ENCODE measurements at regions not wholly inside any gene's neighbourhood (a gene's known extent, or its start where the extent isn't known, plus 50 kb on each side); places are given as distances from the start of the nearest gene placed in this dataset.
"Not testable (repeated sequence)": the region's sequence is repeated elsewhere in the genome, so short reads cannot be mapped to it uniquely, and the experiment has no call there.

- no peak for DNase-seq
These were observed 738.8 kb upstream of the GOLIM4 start for GRCh38 chr3:168834558-168834957.

GRCh38 chr3:168828943-168829342 is 733.2 kb upstream of the GOLIM4 start:
- DNase-seq, result no peak

GRCh38 chr3:168828536-168828935 is 732.8 kb upstream of the GOLIM4 start:
- no peak for DNase-seq

GRCh38 chr3:168828014-168828413 is 732.3 kb upstream of the GOLIM4 start:
- no peak for DNase-seq

GRCh38 chr3:168824107-168824506 is 728.4 kb upstream of the GOLIM4 start:
- no peak for DNase-seq

GRCh38 chr3:168823466-168823865 is 727.7 kb upstream of the GOLIM4 start:
- DNase-seq, result no peak

- peak; percentile 75 for DNase-seq
These were observed 725.2 kb upstream of the GOLIM4 start for GRCh38 chr3:168820810-168821415.

GRCh38 chr3:168817177-168817576 is 721.5 kb upstream of the GOLIM4 start:
- DNase-seq, result no peak

GRCh38 chr3:168815946-168816345 is 720.2 kb upstream of the GOLIM4 start:
- DNase-seq, result no peak

- DNase-seq, result no peak
These were observed 717.6 kb upstream of the GOLIM4 start for GRCh38 chr3:168813225-168813802.

GRCh38 chr3:168812234-168812633 is 716.5 kb upstream of the GOLIM4 start:
- DNase-seq, result peak; percentile 13

GRCh38 chr3:168808596-168808995 is 712.9 kb upstream of the GOLIM4 start:
- DNase-seq, result no peak

- no peak for DNase-seq
These were observed 711.7 kb upstream of the GOLIM4 start for GRCh38 chr3:168807448-168807847.

GRCh38 chr3:168806871-168807270 is 711.1 kb upstream of the GOLIM4 start:
- DNase-seq, result no peak

GRCh38 chr3:168803536-168803935 is 707.8 kb upstream of the GOLIM4 start:
- no peak for DNase-seq

GRCh38 chr3:168802766-168803165 is 707.0 kb upstream of the GOLIM4 start:
- no peak for DNase-seq

- DNase-seq, result no peak
These were observed 706.1 kb upstream of the GOLIM4 start for GRCh38 chr3:168801794-168802193.

- DNase-seq, result no peak
These were observed 700.6 kb upstream of the GOLIM4 start for GRCh38 chr3:168796339-168796738.

GRCh38 chr3:168794427-168794826 is 698.7 kb upstream of the GOLIM4 start:
- DNase-seq, result no peak

- no peak for DNase-seq
These were observed 686.5 kb upstream of the GOLIM4 start for GRCh38 chr3:168782193-168782592.

- DNase-seq, result not testable (repeated sequence)
These were observed 684.4 kb upstream of the GOLIM4 start for GRCh38 chr3:168779970-168780645.

GRCh38 chr3:168753724-168754123 is 658.0 kb upstream of the GOLIM4 start:
- no peak for DNase-seq

- no peak for DNase-seq
These were observed 656.6 kb upstream of the GOLIM4 start for GRCh38 chr3:168752339-168752738.

- DNase-seq, result no peak
These were observed 652.0 kb upstream of the GOLIM4 start for GRCh38 chr3:168747697-168748096.

Data from NCI-H1105 (cell line).